SK-N-SH (cell line): ENCODE measurements at regions not wholly inside any gene's neighbourhood (a gene's known extent, or its start where the extent isn't known, plus 50 kb on each side); places are given as distances from the start of the nearest gene placed in this dataset.

ENCODE experiments used
- CTCF ChIA-PET: fragments of 300-600, 350-600 bp; formaldehyde crosslinking; extraction: SDS; loops from one replicate; lab custom pipeline; 2021; lab: Yijun Ruan, JAX
- POLR2A ChIA-PET: fragments of 350-600 bp; sonication (Branson Sonifier 250); formaldehyde crosslinking; extraction: SDS; loops from one replicate; lab custom pipeline; 2020; ENCODE audit warnings: antibody characterized with exemption, inconsistent platforms; lab: Yijun Ruan, JAX
- DNase-seq: peaks from one replicate; pipeline ENCODE4 v3.0.0; 2012
- H2AFZ ChIP-seq: fragments of 200-600 bp; sonication (generic); 2 replicates; pipeline ENCODE4 v1.8.1; 2016; ENCODE audit warnings: antibody characterized with exemption, mild to moderate bottlenecking, low read depth
- H3F3A ChIP-seq: fragments of 200-600 bp; sonication (generic); replicated peaks from 2 replicates; pipeline ENCODE3; 2016; ENCODE audit warnings: antibody characterized with exemption, mild to moderate bottlenecking; ENCODE audit not compliant: insufficient read depth
- H3K27ac ChIP-seq, 2 experiments: fragments of 200-500 bp in 1 of 2; fragments of 200-600 bp in 1 of 2; sonication (Bioruptor generic) in 1 of 2; sonication (generic), shearing (Covaris generic) in 1 of 2; 2 replicates each; pipeline versions ENCODE4 v1.5.1 to v1.6.1; 2014 to 2016; ENCODE audit warnings: low read depth in 2 of 2, inconsistent platforms in 1 of 2, low read length in 1 of 2, mild to moderate bottlenecking in 1 of 2, mixed read lengths in 1 of 2
- H3K27me3 ChIP-seq: fragments of 200-600 bp; sonication (generic), shearing (Covaris generic); 2 replicates; pipeline ENCODE4 v1.6.1; 2016; ENCODE audit warnings: mixed run types; ENCODE audit not compliant: insufficient read depth
- H3K36me3 ChIP-seq, 2 experiments: fragments of 200-500 bp in 1 of 2; fragments of 200-600 bp in 1 of 2; sonication (Bioruptor generic) in 1 of 2; sonication (generic) in 1 of 2; replicated peaks in 1 of 2; 2 replicates each; pipeline versions ENCODE3 to v1.5.1; 2014 to 2016; ENCODE audit warnings: low read length in 1 of 2, mild to moderate bottlenecking in 1 of 2; ENCODE audit not compliant: insufficient read depth in 2 of 2, control insufficient read depth in 1 of 2
- H3K4me1 ChIP-seq, 2 experiments: fragments of 200-500 bp in 1 of 2; fragments of 200-600 bp in 1 of 2; sonication (Bioruptor generic) in 1 of 2; sonication (generic), shearing (Covaris generic) in 1 of 2; 2 replicates each; pipeline versions ENCODE4 v1.5.1 to v1.6.1; 2014 to 2016; ENCODE audit warnings: low read depth in 1 of 2, low read length in 1 of 2, mixed run types in 1 of 2; ENCODE audit not compliant: insufficient read depth in 2 of 2, control insufficient read depth in 1 of 2
- H3K4me2 ChIP-seq: fragments of 200-600 bp; sonication (generic), shearing (Covaris generic); 2 replicates; pipeline ENCODE4 v1.6.1; 2017; ENCODE audit warnings: mixed run types
- H3K4me3 ChIP-seq, 2 experiments: fragments of 200-500 bp in 1 of 2; fragments of 200-600 bp in 1 of 2; sonication (Bioruptor generic) in 1 of 2; sonication (generic), shearing (Covaris generic) in 1 of 2; 2 replicates each; pipeline versions ENCODE4 v1.5.1 to v1.8.1; 2014 to 2016; ENCODE audit warnings: low read depth in 2 of 2, inconsistent platforms in 1 of 2, low read length in 1 of 2, mild to moderate bottlenecking in 1 of 2, mixed read lengths in 1 of 2, moderate library complexity in 1 of 2
- H3K79me2 ChIP-seq: fragments of 200-600 bp; sonication (generic); 2 replicates; pipeline ENCODE4 v1.8.1; 2017; ENCODE audit warnings: mild to moderate bottlenecking; ENCODE audit not compliant: insufficient read depth
- H3K9ac ChIP-seq: fragments of 200-600 bp; sonication (generic); 2 replicates; pipeline ENCODE4 v1.6.1; 2017; ENCODE audit warnings: mixed run types
- H3K9me2 ChIP-seq: fragments of 200-600 bp; sonication (generic); 2 replicates; pipeline ENCODE4 v1.6.1; 2017; ENCODE audit warnings: mixed run types
- H3K9me3 ChIP-seq: fragments of 200-600 bp; sonication (generic); 2 replicates; pipeline ENCODE4 v1.6.1; 2017; ENCODE audit warnings: mixed run types, mild to moderate bottlenecking, moderate library complexity
- H4K20me1 ChIP-seq: fragments of 200-600 bp; sonication (generic); 2 replicates; pipeline ENCODE4 v1.6.1; 2017; ENCODE audit warnings: mild to moderate bottlenecking, mixed run types; ENCODE audit not compliant: insufficient read depth
- CHD2 ChIP-seq: fragments of 150-350 bp; IDR thresholded peaks from 2 replicates; pipeline ENCODE4 v1.6.1; 2018; ENCODE audit warnings: low read length; ENCODE audit not compliant: partially characterized antibody
- ELF1 ChIP-seq: IDR thresholded peaks from 2 replicates; pipeline ENCODE4 v1.4.0; 2012
- FOXJ3 ChIP-seq: sonication (generic); formaldehyde crosslinking; IDR thresholded peaks from 2 replicates; pipeline ENCODE4 v1.5.1; 2020; ENCODE audit warnings: mild to moderate bottlenecking, missing genetic modification reagents
- GATA2 ChIP-seq: sonication (generic); formaldehyde crosslinking; IDR thresholded peaks from 2 replicates; pipeline ENCODE4 v1.5.0; 2020; ENCODE audit warnings: mild to moderate bottlenecking, missing genetic modification reagents
- MXI1 ChIP-seq: IDR thresholded peaks from 2 replicates; pipeline ENCODE4 v1.6.1; 2012; ENCODE audit warnings: mild to moderate bottlenecking, low read depth, low read length, improper control_type of control experiment
- NFIC ChIP-seq: IDR thresholded peaks from 2 replicates; pipeline ENCODE4 v1.4.0; 2012; ENCODE audit warnings: borderline replicate concordance
- NRF1 ChIP-seq: IDR thresholded peaks from 2 replicates; pipeline ENCODE4 v1.6.1; 2012; ENCODE audit warnings: low read depth, mild to moderate bottlenecking, low read length
- POLR2AphosphoS5 ChIP-seq: IDR thresholded peaks from 2 replicates; pipeline ENCODE4 v1.6.1; 2012; ENCODE audit warnings: low read depth, low read length
- RCOR1 ChIP-seq: fragments of 150-350 bp; IDR thresholded peaks from 2 replicates; pipeline ENCODE4 v1.6.1; 2017; ENCODE audit warnings: antibody characterized with exemption, low read length
- RXRA ChIP-seq: IDR thresholded peaks from 2 replicates; pipeline ENCODE4 v1.4.0; 2012; ENCODE audit warnings: low read depth, mild to moderate bottlenecking, borderline replicate concordance
- SIN3A ChIP-seq: IDR thresholded peaks from 2 replicates; pipeline ENCODE4 v1.6.1; 2012; ENCODE audit warnings: low read depth, mild to moderate bottlenecking, low read length, moderate library complexity, borderline replicate concordance
- SMC3 ChIP-seq: IDR thresholded peaks from 2 replicates; pipeline ENCODE4 v1.6.1; 2012; ENCODE audit warnings: low read depth, low read length, improper control_type of control experiment
- TAF1 ChIP-seq: IDR thresholded peaks from 2 replicates; pipeline ENCODE4 v1.6.1; 2012; ENCODE audit warnings: low read depth, mild to moderate bottlenecking, low read length, moderate library complexity, borderline replicate concordance
- YY1 ChIP-seq: IDR thresholded peaks from 2 replicates; pipeline ENCODE4 v1.4.0; 2012; ENCODE audit warnings: low read depth, mild to moderate bottlenecking
- WGBS: methylation state at CpG from one replicate; pipeline ENCODE4 v1.1.6; 2017; ENCODE audit warnings: low lambda C conversion rate; 5-methylcytosine and 5-hydroxymethylcytosine counted together
- TF ChIP-seq, protein P1 (sequence below): fragments of 150-350 bp; IDR thresholded peaks from 2 replicates; pipeline ENCODE4 v1.6.1; 2016; ENCODE audit warnings: mild to moderate bottlenecking, low read depth, low read length
- TF ChIP-seq, protein P2 (sequence below): fragments of 150-350 bp; IDR thresholded peaks from 2 replicates; pipeline ENCODE4 v1.6.1; 2017; ENCODE audit warnings: antibody characterized with exemption, low read length, low read depth, borderline replicate concordance

DNA sequence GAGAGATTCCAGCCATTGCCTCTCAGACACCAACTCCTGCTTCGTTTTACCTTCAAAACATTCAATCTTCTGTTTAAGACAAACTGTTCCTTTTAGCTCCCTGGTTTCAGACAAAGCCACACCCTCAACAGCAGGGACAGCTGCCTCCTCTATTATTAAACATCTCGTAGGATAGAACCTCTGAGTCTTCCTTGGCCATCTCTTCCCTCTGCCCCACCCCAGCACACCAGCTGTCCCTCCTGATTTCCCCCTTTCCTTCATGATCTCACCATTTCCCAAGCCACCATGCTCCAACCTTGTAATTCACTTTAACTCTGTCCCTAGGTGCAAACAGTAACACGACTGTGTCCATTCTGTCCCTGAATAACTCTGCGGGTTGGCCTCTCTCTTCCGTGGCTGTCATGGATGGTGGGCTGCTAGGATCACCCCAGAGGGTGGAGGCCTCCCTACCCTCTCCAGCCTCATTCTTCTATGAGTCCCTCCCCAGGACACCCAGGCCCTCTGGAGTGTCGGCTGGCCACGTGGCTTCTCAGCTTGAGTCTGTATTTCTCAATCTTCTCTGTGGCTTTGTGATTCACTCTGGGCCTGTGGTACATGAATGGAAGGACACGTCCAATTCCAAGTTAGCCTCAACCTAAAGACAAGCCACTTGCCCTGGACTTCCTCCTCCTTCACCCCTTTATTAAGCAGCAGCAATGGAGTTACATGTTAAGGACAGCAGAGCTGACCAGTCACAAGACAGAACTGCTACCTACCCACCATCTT lies 349.9 kb downstream of the FBXW7 start:
- no peak for DNase-seq
- H3K9me3 ChIP-seq: no peaks in the 10 kb centered on the region
- no peak overlapping the region for H2AFZ ChIP-seq
- no peaks in the 10 kb centered on the region for H4K20me1 ChIP-seq
- no peaks in the 10 kb centered on the region for H3F3A ChIP-seq
- 36% methylated on average over 8 of the region's 8 CpGs for WGBS
- no peaks in the 10 kb centered on the region for H3K9me2 ChIP-seq
- H3K4me3 ChIP-seq: no peak overlapping the region
- CTCF ChIA-PET: interaction anchor here (0.5 kb wide), 1 partner anchor 9 kb away, joined by 3 read pairs; no protein-coding TSS in a partner anchor
- H3K79me2 ChIP-seq: no peaks in the 10 kb centered on the region
- no peak overlapping the region for H3K9ac ChIP-seq
- H3K4me1 ChIP-seq: peaks cover 0 to 6% of the 10 kb centered on the region in 2 experiments; a peak in 1 of 4 replicates
- no peak overlapping the region for H3K27ac ChIP-seq
- TF ChIP-seq CHD2 (no peak), NRF1 (no peak)
- TF ChIP-seq, all 33 proteins: peak for 0
- Histone ChIP-seq H3K27me3 (no peaks in the 10 kb centered on the region), H3K4me2 (no peak overlapping the region), H3K36me3 (no peaks in the 10 kb centered on the region)
- POLR2A ChIA-PET: no interaction called here

DNA sequence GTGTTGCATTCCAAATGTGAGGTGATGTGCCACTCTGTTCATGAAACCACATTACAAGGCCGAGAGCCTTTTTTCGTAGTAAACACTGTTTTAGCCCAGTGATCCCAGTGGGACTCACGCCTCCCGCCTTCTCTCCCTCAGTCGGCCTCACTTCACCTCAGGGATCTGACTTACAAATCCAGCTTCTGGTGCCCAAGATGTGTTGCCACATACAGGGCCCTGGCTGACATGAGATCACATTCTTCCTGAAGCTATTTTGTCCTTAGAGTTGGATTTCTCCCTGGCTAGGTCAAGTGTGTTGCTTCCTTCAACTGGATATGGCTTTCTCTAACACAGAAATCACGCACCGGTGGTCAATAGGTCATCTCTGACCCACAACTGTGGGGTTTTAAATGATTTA lies 354.7 kb downstream of the FBXW7 start:
- CTCF ChIA-PET: no interaction called here
- 77% methylated on average over 4 of the region's 7 CpGs for WGBS
- TF ChIP-seq FOXJ3 (CRISPR knock-in tag) (no peak), RXRA (no peak)
- TF ChIP-seq, protein P1, sequence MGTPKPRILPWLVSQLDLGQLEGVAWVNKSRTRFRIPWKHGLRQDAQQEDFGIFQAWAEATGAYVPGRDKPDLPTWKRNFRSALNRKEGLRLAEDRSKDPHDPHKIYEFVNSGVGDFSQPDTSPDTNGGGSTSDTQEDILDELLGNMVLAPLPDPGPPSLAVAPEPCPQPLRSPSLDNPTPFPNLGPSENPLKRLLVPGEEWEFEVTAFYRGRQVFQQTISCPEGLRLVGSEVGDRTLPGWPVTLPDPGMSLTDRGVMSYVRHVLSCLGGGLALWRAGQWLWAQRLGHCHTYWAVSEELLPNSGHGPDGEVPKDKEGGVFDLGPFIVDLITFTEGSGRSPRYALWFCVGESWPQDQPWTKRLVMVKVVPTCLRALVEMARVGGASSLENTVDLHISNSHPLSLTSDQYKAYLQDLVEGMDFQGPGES: no peak
- TF ChIP-seq, protein P2, sequence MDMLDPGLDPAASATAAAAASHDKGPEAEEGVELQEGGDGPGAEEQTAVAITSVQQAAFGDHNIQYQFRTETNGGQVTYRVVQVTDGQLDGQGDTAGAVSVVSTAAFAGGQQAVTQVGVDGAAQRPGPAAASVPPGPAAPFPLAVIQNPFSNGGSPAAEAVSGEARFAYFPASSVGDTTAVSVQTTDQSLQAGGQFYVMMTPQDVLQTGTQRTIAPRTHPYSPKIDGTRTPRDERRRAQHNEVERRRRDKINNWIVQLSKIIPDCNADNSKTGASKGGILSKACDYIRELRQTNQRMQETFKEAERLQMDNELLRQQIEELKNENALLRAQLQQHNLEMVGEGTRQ: no peak
- H3K4me1 ChIP-seq: no peaks in the 10 kb centered on the region; a peak in 1 of 4 replicates
- H3K9me3 ChIP-seq: no peaks in the 10 kb centered on the region
- no peak overlapping the region for H3K4me3 ChIP-seq
- H2AFZ ChIP-seq: no peak overlapping the region
- H3K9me2 ChIP-seq: no peaks in the 10 kb centered on the region
- no peaks in the 10 kb centered on the region for H3K79me2 ChIP-seq
- H3K27ac ChIP-seq: no peak overlapping the region
- no peaks in the 10 kb centered on the region for H3K36me3 ChIP-seq
- no peak overlapping the region for H3K9ac ChIP-seq
- H3F3A ChIP-seq: no peaks in the 10 kb centered on the region
- H3K4me2 ChIP-seq: no peak overlapping the region
- DNase-seq: no peak
- no peaks in the 10 kb centered on the region for H3K27me3 ChIP-seq
- POLR2A ChIA-PET: no interaction called here
- H4K20me1 ChIP-seq: no peaks in the 10 kb centered on the region

DNA sequence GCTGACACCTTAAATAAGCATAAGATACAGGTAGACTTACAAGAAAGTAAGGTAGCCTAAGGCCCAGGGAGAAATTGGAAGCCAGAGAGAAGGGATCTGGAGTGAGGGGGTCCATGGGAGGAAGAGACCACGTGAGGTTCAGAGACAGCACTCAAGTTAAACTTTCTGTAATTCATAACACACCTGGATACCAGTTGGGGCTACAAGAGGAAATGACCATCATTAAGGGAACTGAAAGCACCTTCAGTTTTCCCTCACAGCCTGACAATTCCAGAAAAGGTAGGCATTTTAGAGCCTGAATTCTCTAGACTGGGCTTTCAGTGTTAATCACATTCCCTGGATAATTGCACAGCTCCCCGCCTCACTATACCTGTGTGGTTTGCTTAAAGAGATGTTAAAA lies 355.5 kb downstream of the FBXW7 start:
- Histone ChIP-seq H3K27ac (no peak overlapping the region), H4K20me1 (no peaks in the 10 kb centered on the region), H3K9ac (no peak overlapping the region), H3K79me2 (no peaks in the 10 kb centered on the region), H2AFZ (no peak overlapping the region), H3K4me3 (no peak overlapping the region), H3K36me3 (no peaks in the 10 kb centered on the region), H3K4me2 (no peak overlapping the region), H3K27me3 (no peaks in the 10 kb centered on the region), H3K9me2 (no peaks in the 10 kb centered on the region), H3K4me1 (no peaks in the 10 kb centered on the region; a peak in 1 of 4 replicates), H3F3A (no peaks in the 10 kb centered on the region), H3K9me3 (no peaks in the 10 kb centered on the region)
- ChIA-PET POLR2A (no interaction called here), CTCF (no interaction called here)
- WGBS: 40% methylated on average over 2 of the region's 2 CpGs
- no peak for TF ChIP-seq NRF1
- TF ChIP-seq RCOR1: no peak
- TF ChIP-seq MXI1: no peak
- TF ChIP-seq, protein P1: no peak
- TF ChIP-seq YY1: no peak
- no peak for TF ChIP-seq ELF1
- TF ChIP-seq FOXJ3 (CRISPR knock-in tag): no peak
- TF ChIP-seq SMC3: no peak
- TF ChIP-seq GATA2: no peak
- TF ChIP-seq TAF1: no peak
- TF ChIP-seq SIN3A: no peak
- TF ChIP-seq POLR2AphosphoS5: no peak
- TF ChIP-seq RXRA: no peak
- TF ChIP-seq NFIC: no peak
- no peak for DNase-seq
